ENCODE measurements at regions not wholly inside any gene's neighbourhood (a gene's known extent, or its start where the extent isn't known, plus 50 kb on each side); places are given as distances from the start of the nearest gene placed in this dataset.

DNA sequence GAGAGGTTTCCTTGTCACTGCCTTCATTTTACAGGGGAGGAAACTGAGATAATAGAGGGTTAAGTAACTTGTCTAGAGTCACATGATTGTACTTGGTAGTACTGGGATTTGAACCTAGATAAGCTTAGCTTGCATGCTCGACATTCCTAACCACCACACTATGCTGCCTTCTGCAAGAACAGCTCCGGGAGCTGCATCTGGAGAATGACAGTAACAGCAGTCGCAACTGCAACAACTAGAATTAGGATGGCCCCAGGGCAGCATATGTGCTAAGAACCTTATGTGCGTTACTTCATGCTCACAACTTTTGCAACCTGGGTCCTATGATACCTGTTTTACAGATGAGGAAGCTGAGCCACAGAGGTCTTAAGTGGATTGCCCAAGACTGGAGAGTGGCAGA lies 89.5 kb upstream of the LCORL start:
- TF ChIP-seq CTCF (conservative IDR thresholded peaks at IDR 0.05 in 1 of 2, IDR thresholded peaks at IDR 0.05 in 1 of 2; ENCODE audit: extremely low read depth in 1 of 2, insufficient read depth in 1 of 2, low read depth in 1 of 2, low read length in 2 of 2) (no peak), EZH2 (IDR thresholded peaks at IDR 0.05; ENCODE audit: borderline replicate concordance, low read length) (no peak)
